ENCODE measurements at regions not wholly inside any gene's neighbourhood (a gene's known extent, or its start where the extent isn't known, plus 50 kb on each side); places are given as distances from the start of the nearest gene placed in this dataset.
"Not testable (repeated sequence)": the region's sequence is repeated elsewhere in the genome, so short reads cannot be mapped to it uniquely, and the experiment has no call there.

- no peak for DNase-seq
- intact Hi-C loops (cut with DNase I) = no loop called here
These were observed 1213.2 kb downstream of the RAPGEF2 start for GRCh38 chr4:160316036-160316435.

GRCh38 chr4:160318567-160319220 lies 1215.8 kb downstream of the RAPGEF2 start:
- DNase-seq = no peak
- intact Hi-C loops (cut with DNase I) = no loop called here

GRCh38 chr4:160319221-160319867 lies 1216.5 kb downstream of the RAPGEF2 start:
- peak in 4 of 42 donors; percentile 1 to 40 (median 5) for DNase-seq
- intact Hi-C loops (cut with DNase I) = no loop called here

- intact Hi-C loops (cut with DNase I) = no loop called here
- no peak for DNase-seq
These were observed 1217.0 kb downstream of the RAPGEF2 start for GRCh38 chr4:160319868-160320260.

GRCh38 chr4:160326110-160326509 lies 1223.2 kb downstream of the RAPGEF2 start:
- no peak for DNase-seq
- intact Hi-C loops (cut with DNase I) = no loop called here

- no peak for DNase-seq
- intact Hi-C loops (cut with DNase I) = no loop called here
These were observed 1244.3 kb downstream of the RAPGEF2 start for GRCh38 chr4:160347197-160347596.

- peak in 16 of 42 donors; percentile 2 to 57 (median 16) for DNase-seq
- intact Hi-C loops (cut with DNase I) = no loop called here
These were observed 1248.1 kb downstream of the RAPGEF2 start for GRCh38 chr4:160350944-160351343.

- no peak for DNase-seq
- intact Hi-C loops (cut with DNase I) = no loop called here
These were observed 1249.8 kb downstream of the RAPGEF2 start for GRCh38 chr4:160352637-160353036.

- intact Hi-C loops (cut with DNase I) = no loop called here
- peak in 1 of 42 donors; percentile 2 for DNase-seq
These were observed 1250.7 kb downstream of the RAPGEF2 start for GRCh38 chr4:160353548-160353947.

- intact Hi-C loops (cut with DNase I) = no loop called here
- no peak for DNase-seq
These were observed 1259.6 kb downstream of the RAPGEF2 start for GRCh38 chr4:160362478-160362877.

- intact Hi-C loops (cut with DNase I) = no loop called here
- DNase-seq = no peak
These were observed 1261.3 kb downstream of the RAPGEF2 start for GRCh38 chr4:160364217-160364616.

- intact Hi-C loops (cut with DNase I); DNase-seq: not testable (repeated sequence)
These were observed 1261.8 kb downstream of the RAPGEF2 start for GRCh38 chr4:160364665-160365064.

- DNase-seq; intact Hi-C loops (cut with DNase I): not testable (repeated sequence)
These were observed 1262.5 kb downstream of the RAPGEF2 start for GRCh38 chr4:160365383-160365782.

- intact Hi-C loops (cut with DNase I) = no loop called here
- DNase-seq = no peak
These were observed 1267.2 kb downstream of the RAPGEF2 start for GRCh38 chr4:160370046-160370445.

- DNase-seq = no peak
- intact Hi-C loops (cut with DNase I) = no loop called here
These were observed 1268.6 kb downstream of the RAPGEF2 start for GRCh38 chr4:160371446-160371845.

- no peak for DNase-seq
- intact Hi-C loops (cut with DNase I) = no loop called here
These were observed 1269.5 kb downstream of the RAPGEF2 start for GRCh38 chr4:160372390-160372789.

GRCh38 chr4:160373911-160374310 lies 1271.0 kb downstream of the RAPGEF2 start:
- intact Hi-C loops (cut with DNase I) = no loop called here
- no peak for DNase-seq

GRCh38 chr4:160375772-160376452 lies 1273.0 kb downstream of the RAPGEF2 start:
- intact Hi-C loops (cut with DNase I) = no loop called here
- no peak for DNase-seq

GRCh38 chr4:160386846-160387245 lies 1284.0 kb downstream of the RAPGEF2 start:
- DNase-seq = no peak
- intact Hi-C loops (cut with DNase I) = no loop called here

GRCh38 chr4:160399826-160400225 lies 1296.9 kb downstream of the RAPGEF2 start:
- intact Hi-C loops (cut with DNase I) = no loop called here
- DNase-seq = no peak
